NCI-H226 (cell line): ENCODE measurements at regions not wholly inside any gene's neighbourhood (a gene's known extent, or its start where the extent isn't known, plus 50 kb on each side); places are given as distances from the start of the nearest gene placed in this dataset.
"Not testable (repeated sequence)": the region's sequence is repeated elsewhere in the genome, so short reads cannot be mapped to it uniquely, and the experiment has no call there.

ENCODE experiments used
- DNase-seq: peaks from one replicate; pipeline ENCODE4 v3.0.0-alpha.2; 2015

DNA sequence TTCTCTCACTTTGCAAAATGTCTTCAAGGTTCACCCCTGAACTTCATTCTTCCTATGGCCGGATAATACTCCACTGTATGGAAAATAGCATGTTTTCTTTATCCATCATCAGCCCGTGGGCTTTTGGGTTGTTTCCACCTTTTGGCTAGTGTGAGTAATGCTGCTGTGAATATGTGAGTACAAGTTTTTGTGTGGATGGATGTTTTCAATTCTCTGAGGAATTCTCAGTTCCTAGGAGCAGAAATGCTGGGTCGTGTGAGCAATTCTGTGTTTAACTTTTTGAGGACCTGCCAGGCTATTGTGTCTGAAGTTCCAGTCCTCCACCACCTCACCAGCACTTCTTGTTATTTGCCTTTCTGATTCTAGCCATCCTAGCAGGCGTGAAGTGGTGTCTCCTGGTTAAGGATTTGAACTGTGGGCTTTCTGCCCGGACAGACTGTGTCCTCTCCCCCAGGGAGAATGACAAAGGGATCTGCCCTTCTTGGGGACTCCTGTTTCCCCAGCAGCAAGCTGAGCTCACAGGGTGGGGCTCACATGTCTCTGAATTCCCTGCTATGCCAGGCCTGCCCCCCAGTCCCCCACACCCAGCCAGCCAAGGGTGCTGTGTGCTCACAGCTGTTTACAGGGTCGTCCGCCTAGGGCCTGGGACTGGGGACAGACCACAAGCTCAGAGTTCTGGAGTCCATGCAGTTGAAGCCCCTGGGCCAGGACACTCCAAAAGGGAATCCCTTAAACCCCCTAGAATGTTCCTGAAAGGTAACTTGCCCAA, 92.2 kb upstream of the CIBAR2 start:
- DNase-seq, result peak; percentile 23

DNA sequence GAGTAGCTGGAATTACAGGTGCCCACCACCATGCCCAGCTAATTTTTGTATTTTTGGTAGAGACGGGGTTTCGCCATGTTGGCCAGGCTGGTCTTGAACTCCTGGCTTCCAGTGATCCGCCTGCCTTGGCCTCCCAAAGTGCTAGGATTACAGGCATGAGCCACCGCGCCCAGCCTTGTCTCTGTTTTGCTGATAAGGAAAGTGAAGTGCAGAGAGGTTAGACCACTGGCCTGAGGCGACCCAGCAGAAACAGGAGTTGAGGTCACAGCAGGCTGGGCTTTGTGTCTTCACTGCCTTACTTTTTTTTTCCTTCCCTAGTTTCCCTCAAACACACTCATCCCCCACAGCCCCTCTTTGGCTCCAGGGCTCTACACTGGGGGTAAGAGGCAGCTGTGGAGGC, 93.0 kb upstream of the CIBAR2 start:
- not testable (repeated sequence) for DNase-seq

DNA sequence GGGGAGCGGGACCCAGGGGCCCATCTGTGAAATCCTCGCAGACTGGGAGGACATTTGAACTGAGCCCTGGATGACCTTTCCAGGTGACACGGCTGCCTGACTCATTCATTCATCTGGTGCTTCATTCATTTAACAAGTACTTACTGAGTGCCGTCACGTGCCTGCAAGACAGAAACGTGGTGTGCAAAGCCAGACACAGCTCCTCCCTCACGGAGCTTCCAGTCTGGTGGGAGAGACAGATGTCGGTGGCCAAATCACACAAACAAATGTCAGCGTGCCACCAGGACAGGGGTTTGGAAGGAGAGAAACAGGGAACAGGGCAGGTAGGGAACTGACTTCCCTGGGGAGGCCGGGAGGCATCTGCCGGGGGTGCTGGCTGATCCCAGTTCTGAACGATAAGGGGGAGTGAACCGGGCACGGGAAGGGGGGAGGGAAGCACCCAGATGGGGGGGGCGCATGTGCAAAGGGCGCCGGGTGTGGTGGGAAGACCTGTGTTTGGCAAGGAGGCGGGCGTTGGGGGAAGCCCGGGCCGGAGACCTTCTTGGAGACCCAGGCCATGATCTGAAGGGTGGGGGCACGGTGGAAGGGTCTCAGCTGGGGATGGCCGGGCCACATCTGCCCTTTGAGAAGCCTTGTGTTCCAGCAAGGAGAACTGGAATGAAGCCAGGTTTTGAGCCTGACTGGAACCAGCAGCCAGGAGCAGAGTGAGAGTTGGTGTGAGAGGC, 93.6 kb upstream of the CIBAR2 start:
- no peak for DNase-seq

DNA sequence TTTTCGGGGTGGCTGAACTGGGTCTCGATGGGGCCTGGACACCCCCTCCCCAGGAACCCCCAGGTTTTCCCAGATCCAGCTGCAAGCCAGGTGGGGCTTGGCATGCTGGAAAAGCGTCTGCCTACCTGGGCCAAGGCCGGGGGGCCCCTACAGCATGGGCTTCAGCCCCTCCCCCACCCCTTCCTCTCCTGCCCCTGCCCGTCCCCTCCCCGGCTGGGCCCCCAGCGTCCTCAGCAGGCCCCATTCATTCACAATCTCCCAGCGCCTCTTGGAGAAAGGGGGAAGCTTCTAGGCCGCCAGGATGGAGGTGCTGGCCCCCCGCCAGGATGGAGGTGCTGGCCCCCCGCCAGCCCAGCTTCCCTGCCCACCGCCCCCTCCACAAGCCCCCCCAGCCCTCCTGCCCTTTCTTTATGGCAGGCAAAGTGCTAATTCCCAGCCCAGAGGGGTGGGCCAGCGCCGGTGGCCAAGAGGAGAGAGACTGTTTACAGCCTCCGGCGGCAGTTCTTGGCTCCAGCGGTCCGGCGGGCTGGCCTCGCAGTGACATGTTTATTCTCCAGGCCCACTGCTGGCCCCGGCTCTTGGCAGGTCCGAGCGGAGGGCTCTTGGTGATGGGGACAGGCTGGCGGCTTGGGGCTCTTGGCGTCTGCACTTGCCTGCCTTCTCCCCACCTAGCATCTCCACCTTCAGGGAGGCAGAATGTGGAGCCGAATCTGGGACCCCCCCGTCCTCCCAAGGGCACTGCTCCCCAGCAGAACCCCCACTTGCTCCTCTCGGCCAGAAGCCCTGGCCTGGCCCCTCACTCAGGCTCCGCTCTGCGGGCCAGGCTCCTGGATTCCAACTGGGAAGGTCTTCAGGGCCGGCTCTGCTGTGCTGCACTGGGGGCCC, 94.4 kb upstream of the CIBAR2 start:
- no peak for DNase-seq

DNA sequence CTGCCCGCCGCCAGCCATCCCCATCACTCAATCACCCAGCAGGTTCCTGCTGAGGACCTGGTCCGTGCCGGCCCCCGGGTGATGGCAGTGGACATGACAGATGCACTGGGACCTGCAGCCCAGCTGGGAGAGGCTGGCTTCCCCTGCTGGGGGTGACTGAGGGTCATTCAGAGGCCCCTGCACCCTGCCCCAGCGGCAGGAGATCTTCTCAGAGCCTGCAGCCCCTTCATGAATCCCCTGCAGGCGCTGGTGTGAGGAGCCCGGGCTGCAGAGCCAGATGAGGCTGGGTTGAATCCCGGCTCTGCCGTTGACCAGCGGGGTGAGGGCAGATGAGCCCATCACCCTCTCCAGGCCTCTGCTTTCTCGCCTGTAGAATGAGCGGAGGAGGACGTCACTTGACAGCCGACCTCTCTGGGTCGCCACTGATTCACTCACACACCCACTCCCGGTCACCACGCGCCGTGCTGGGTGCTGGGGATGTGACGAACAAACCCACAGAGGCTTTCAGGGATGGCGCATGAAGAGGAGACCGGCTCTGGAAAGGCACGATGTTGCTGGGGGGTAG, 95.2 kb upstream of the CIBAR2 start:
- no peak for DNase-seq

DNA sequence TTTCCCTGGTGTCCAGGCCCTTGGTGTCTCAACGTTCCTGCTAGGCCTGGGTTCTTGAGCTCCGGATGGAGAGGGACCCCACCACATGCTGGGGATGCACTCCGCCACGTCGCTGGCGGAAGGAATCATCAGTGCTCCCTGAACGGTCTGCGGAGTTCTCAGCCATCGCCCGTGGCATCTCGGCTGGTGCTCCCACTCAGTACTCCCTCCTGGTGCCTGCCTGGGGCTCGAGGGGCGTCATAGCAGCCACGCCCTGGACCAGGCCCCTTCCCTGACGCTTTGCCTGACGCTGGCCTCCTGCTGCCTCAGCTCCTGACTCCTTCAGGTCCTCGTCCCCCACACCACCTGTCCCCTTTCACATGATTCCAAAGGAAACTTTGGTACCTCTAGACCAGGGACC, 95.9 kb upstream of the CIBAR2 start:
- DNase-seq, result no peak

DNA sequence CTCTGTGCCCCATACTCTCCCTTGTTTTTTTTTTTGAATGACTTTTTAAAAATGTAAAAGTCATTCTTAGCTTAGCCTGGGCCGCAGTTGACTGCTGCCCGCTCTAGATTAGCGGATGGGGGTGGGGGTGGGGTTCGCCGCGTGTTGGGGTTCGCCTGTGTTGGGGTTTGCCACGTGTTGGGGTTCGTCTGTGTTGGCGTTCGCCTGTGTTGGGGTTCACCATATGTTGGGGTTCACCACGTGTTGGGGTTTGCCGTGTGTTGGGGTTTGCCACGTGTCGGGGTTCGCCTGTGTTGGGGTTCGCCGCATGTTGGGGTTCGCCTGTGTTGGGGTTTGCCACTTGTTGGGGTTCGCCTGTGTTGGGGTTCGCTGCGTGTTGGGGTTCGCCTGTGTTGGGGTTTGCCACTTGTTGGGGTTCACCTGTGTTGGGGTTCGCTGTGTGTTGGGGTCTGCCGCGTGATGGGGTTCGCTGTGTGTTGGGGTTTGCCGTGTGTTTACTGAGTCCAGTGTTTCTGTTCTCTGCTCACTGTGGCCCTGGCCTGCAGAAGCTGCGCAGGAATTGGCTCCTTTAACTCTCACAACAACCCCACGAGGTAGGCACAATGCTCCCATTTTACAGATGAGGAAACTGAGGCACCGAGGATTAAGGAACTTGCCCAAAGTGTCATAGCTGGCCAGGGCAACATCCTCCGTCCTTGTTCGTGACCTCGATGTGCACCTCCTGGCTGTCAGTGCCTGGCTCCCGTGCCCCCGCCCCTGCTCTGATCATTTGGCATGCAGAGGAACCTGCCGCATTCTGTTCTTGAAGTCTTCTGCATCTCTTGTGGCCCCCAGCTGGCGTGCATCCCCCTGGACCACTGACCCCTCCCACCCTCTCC, 96.6 kb upstream of the CIBAR2 start:
- no peak for DNase-seq

DNA sequence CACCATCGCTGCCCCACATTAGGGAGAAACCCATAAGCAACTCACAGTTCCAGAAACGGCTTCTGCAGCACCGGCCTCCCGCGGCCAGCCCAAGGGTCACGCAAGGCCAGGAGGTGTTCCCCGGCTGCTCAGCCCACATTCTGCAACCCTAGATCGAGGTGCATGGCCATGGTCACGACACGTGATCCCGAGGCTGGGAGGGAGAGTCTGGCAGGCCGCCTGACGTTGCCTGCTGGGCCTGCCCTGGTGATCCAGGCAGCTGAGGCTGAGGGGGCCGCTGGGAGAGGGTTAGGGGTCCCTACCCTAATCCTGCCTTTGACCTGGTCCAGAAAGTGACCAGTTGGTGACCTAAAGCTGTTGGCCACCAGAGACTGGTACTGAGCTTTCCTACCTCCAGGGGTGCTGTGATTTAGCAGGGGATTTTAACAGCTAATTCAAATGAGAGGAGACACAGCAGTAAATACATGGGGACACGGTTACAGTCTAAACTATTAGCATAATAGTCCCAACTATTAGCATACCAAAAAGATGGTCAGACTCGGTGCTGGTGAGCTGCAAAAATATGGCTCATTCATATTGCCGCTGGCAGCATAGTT, 97.4 kb upstream of the CIBAR2 start:
- DNase-seq, result no peak

DNA sequence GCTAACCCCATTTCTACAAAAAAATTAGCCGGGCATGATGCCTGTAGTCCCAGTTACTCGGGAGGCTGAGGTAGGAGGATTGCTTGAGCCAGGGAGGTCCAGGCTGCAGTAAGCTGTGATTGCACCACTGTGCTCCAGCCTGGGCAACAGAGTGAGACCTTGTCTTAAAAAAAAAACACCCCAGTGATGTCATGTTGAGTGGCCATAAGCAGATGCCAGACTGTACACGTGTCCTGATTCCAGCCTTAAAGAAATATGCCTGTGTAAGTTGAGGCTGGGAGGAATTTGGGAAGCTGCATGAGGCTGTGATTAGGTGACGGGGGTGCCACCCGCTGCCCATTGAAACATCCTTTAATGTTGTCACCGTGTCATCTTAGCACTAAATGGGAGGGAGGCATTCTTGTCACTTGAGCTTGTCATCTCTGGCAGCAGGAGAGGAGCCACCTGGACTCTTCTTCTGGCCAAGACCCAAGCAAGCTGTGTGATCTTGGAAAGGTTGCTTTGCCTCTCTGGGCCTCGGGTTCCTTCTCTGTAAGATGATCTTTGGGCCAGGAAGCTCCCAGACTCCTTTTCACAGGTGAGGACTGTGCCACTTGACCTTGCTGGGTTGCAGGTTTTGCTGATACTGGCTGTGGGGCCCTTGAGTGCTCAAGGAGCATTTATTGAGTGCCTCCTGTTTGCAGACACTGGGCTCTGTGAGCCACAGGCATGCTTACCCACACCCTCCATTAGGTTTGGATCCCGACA, 98.3 kb upstream of the CIBAR2 start:
- peak; percentile 26 for DNase-seq

DNA sequence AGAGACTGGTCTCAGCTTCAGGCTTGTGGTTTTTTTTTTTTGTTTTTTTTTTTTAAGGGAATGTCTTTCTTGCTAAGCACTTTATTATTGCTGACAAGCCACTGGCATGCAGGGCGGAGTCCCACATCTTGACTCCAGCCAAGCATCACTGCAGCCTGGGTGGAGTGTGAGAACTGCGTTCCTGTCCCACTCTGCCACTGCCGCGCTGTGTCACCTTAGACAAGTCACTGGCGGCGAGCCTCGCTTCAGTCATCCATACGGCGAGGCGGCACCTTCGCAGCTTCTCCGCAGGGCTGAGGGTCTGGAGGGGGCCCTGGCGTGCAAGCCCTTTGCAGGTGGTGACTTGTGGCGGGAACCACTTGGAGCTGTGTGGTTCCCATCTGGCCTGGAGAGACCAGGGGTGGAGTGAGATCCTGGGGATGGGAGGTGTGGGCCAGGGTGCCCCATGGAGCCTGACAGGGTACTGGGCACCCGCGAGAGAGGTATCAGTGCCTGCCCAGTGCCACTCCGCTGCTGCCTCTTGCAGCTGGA, 99.1 kb upstream of the CIBAR2 start:
- no peak for DNase-seq

DNA sequence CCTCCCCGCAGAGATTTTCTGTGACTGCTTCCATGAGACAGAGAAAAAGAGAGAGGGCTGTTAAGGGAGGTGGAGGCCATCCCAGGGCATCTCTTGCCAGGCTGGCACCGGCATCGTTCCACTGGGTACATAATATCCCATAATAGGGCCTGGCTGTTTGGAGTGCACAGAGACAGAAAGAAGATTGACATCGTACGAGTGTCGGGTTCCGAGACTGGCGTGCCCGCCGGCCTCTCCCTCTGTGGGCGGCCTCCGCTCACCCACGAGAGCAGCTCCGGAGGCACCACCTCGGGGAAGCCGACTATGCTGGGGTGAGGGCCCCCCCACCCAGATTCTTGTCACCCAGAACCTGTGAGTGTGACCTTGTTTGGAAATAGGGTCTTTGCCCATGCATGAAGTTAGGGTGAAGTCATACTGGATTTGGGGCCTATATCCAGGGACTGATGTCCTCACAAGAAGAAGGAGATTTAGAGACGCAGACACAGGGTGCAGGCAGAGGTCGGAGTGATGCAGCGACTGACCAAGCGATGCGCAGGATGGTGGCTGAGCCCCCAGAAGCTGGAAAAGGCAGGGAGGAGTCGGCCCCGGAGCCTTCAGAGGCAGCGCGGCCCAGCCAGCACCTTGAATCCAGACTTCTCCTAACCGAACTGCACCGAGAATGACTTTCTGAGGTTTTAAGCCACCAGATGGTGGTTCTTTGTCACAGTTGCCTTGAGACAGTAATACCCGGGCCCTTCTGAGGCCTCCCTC, 101.8 kb upstream of the CIBAR2 start:
- no peak for DNase-seq

DNA sequence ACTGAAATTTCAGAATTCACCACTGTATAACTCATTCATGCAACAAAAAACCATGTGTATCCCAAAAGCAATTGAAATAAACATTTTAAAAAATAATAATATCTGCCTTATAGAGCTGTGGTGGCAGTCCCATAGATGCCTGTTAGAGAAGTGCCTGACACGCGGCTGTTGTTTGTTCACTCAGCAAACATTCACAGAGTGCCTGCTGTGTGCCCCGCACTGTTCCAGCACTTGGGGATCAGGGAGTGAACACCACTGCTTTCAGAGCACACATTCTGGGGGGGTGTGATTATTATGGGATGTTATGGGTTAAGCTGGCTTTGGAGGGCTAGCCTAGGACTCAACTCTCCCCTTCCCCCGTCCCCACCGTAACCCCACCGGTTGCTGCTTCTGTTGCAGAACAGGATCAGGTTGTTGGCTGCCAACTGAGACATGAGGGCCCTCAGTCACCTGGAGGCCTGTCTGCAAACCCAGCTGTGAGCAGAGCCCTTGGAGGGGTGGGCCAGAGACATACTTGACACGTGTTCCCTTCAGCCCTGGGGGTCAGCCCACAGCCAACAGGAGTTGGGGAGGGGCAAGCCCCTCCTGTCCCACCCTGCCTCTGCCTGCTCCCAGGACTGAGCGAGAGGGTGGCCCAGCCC, 103.3 kb upstream of the CIBAR2 start:
- no peak for DNase-seq

DNA sequence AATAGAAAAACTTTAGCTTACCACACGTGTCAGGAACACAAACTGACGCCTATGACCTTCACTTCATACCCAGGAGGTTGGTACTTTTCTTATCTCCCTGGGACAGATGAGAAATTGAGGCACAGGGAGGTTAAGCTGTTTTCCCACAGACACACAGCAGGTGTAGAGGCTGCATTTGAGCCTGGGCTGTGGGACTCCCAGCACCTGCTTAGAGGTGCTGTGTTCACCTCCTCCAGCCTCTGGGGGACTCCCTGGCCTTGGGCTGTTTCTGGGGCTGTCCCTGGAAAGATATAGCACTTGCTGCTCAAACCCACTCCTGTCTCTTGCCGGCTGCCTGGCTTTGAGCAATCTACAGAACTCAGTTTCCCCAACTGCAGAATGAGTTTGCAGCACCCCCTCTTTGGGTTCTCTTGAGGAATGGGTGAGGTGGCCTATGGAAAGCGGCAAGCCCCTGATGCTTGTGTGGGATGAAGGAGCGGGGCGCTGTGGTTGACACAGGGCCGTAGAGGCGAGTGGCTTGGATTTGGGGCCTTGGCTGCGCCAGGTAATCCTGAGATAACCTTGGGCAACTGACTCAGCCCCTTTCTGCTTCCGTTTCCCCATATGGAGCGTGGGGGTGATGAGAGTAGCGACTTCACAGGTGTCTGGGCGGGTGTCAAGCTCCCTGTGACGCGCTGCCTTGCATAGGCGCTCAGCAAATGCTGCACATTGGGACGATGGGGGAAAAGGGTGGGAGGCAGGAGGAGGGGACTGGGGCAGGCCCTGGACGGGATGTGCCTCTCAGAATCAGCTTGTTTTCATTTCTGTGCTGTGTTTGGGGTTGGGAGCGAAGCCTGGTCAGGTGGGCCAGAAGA, 104.5 kb upstream of the CIBAR2 start:
- DNase-seq, result no peak

DNA sequence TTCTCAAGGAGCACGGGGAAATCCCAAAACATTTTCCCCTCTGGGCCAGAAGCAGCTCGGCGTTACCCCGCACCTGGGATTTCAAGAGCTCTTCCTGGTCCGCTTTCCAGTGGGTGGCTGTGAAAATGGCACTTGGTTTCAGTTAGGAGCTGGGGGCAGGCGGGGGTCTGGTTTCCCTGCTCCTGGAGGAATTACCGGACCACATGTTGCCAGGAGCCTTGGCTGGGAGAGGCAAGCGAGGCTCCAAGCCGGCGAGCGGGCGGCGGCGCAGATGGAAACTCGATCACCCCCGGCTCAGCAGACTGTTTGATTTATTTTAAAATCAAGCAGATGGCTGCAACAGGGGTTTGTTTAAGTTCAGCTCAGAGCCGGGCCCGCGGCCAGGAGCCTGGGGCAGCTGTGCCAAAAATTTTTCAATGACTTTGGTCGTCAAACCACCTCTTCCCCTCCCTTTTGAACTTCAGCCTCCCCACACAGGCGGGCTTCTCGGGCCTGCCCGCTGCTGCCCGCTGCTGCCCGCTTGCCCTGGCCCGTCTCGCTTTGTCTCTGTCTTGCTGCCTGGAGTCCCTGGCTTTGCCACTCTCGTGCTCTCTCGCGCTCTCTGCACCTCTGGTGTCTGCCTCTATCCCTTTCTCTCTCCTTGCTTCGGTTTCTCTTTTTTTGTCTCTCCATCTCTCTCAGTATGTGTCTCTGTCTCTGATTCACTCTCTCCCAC, 108.0 kb upstream of the CIBAR2 start:
- DNase-seq, result no peak

DNA sequence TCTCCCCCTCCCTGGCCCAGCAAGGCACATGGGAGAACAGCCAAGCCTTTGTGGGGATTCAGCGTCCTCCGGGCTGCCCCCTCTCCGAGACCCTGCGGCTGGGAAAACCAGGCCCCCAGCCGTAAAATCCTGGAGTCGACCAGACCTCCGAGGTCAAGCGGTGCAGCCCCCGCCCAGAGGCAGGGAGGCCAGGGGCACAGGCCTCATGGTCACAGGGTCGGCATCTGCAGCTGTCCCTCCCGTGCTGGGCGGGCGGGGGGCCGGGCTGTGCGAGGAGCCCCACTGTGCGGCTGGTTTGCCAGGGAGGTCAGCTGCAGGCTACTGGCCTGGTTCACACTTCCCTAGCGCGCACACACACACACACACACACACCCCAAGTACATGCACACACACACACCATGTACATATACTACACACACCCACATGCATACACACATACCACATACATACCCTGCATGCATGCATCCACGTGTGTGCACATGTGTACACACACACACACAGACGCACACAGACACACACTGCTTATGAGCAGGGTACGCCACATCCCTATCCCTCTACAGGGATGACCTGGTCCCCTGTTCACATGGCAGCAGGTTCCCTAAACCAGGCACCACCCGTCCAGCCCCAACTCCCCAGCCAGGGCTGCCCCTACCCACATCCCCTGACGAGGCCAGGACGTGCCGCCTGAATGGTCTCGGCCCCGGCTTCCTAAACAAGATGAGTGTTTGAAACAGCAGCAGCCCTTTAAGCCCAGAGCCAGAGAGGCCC, 108.9 kb upstream of the CIBAR2 start:
- no peak for DNase-seq

DNA sequence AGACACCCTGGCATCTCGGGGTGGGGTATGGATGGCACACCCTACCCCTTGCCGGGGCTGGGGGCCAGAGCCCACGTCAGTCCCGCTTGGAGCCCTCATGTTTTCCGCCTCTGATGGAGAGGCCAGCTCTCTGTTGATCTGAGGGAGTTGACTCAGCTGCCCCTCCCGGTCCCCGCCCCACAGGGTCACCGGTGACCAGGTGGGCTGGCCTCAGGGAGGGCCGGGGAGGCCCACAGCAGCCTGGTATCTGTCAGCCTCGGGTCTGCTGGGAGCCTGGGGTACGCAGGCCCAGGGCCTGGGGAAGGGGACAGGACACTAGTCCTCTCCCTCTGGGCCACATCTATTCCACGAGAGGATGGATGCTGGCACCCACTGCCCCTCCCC, 109.5 kb upstream of the CIBAR2 start:
- DNase-seq, result no peak
